NK-92 treated with Interleukin-12 subunit alpha and Interleukin-12 subunit beta, amount 100 ng/mL, for 24 hours (cell line): ENCODE measurements at regions not wholly inside any gene's neighbourhood (a gene's known extent, or its start where the extent isn't known, plus 50 kb on each side); places are given as distances from the start of the nearest gene placed in this dataset.

ENCODE experiments used
- DNase-seq: peaks from one replicate; lab custom pipeline; 2025; lab: John Stamatoyannopoulos, UW

- DNase-seq, result no peak
Measured at GRCh38 chr9:106657926-106658325, 205.0 kb upstream of the ZNF462 start.

- DNase-seq, result no peak
Measured at GRCh38 chr9:106668534-106668933, 194.4 kb upstream of the ZNF462 start.

- no peak for DNase-seq
Measured at GRCh38 chr9:106669835-106670234, 193.1 kb upstream of the ZNF462 start.

- DNase-seq, result no peak
Measured at GRCh38 chr9:106670418-106670817, 192.5 kb upstream of the ZNF462 start.

GRCh38 chr9:106675780-106676179 lies 187.2 kb upstream of the ZNF462 start:
- no peak for DNase-seq

GRCh38 chr9:106677374-106677773 lies 185.6 kb upstream of the ZNF462 start:
- no peak for DNase-seq

- no peak for DNase-seq
Measured at GRCh38 chr9:106677830-106678229, 185.1 kb upstream of the ZNF462 start.

- no peak for DNase-seq
Measured at GRCh38 chr9:106678273-106678672, 184.7 kb upstream of the ZNF462 start.

- DNase-seq, result no peak
Measured at GRCh38 chr9:106682420-106682819, 180.5 kb upstream of the ZNF462 start.

- no peak for DNase-seq
Measured at GRCh38 chr9:106683454-106683853, 179.5 kb upstream of the ZNF462 start.

- no peak for DNase-seq
Measured at GRCh38 chr9:106684940-106685695, 177.8 kb upstream of the ZNF462 start.

GRCh38 chr9:106689089-106689488 lies 173.9 kb upstream of the ZNF462 start:
- DNase-seq, result no peak

GRCh38 chr9:106691627-106692026 lies 171.3 kb upstream of the ZNF462 start:
- no peak for DNase-seq

- no peak for DNase-seq
Measured at GRCh38 chr9:106693558-106693957, 169.4 kb upstream of the ZNF462 start.

- no peak for DNase-seq
Measured at GRCh38 chr9:106696804-106697203, 166.2 kb upstream of the ZNF462 start.

- no peak for DNase-seq
Measured at GRCh38 chr9:106697390-106697749, 165.6 kb upstream of the ZNF462 start.

GRCh38 chr9:106697750-106698502 lies 165.0 kb upstream of the ZNF462 start:
- DNase-seq, result no peak

- DNase-seq, result no peak
Measured at GRCh38 chr9:106700676-106701075, 162.3 kb upstream of the ZNF462 start.

GRCh38 chr9:106701611-106702010 lies 161.4 kb upstream of the ZNF462 start:
- no peak for DNase-seq

- DNase-seq, result no peak
Measured at GRCh38 chr9:106704056-106704615, 158.8 kb upstream of the ZNF462 start.

- DNase-seq, result no peak
Measured at GRCh38 chr9:106707291-106707690, 155.7 kb upstream of the ZNF462 start.

GRCh38 chr9:106707738-106708474 lies 155.1 kb upstream of the ZNF462 start:
- DNase-seq, result no peak
